Gastroesophageal sphincter (tissue), 3 donors: ENCODE measurements at regions not wholly inside any gene's neighbourhood (a gene's known extent, or its start where the extent isn't known, plus 50 kb on each side); places are given as distances from the start of the nearest gene placed in this dataset.

Experiments
- CTCF ChIP-seq, 4 experiments: fragments of 200-600 bp in 2 of 4; fragments of 450-650 bp in 2 of 4; sonication (generic) in 1 of 4; IDR thresholded peaks; one replicate each; pipeline ENCODE4 v1.5.1; 2017 to 2019; ENCODE audit warnings: antibody characterized with exemption in 4 of 4, mild to moderate bottlenecking in 2 of 4, moderate library complexity in 2 of 4
- POLR2A ChIP-seq, 2 donors: fragments of 450-650 bp; IDR thresholded peaks; one replicate each; pipeline ENCODE4 v1.6.1; 2017; ENCODE audit warnings: antibody characterized with exemption in 2 of 2, mild to moderate bottlenecking in 2 of 2, moderate library complexity in 1 of 2
- POLR2AphosphoS5 ChIP-seq: sonication (generic); formaldehyde crosslinking; IDR thresholded peaks from one replicate; pipeline ENCODE4 v1.6.1; 2017; ENCODE audit warnings: antibody characterized with exemption

GRCh38 chr6:105872249-105872648, 213.9 kb upstream of the PRDM1 start:
- TF ChIP-seq CTCF (IDR thresholded peaks at IDR 0.05) (no peak), POLR2A (IDR thresholded peaks at IDR 0.05) (no peak), POLR2AphosphoS5 (no peak)
